ENCODE measurements at regions not wholly inside any gene's neighbourhood (a gene's known extent, or its start where the extent isn't known, plus 50 kb on each side); places are given as distances from the start of the nearest gene placed in this dataset.

- TF ChIP-seq, protein P1, sequence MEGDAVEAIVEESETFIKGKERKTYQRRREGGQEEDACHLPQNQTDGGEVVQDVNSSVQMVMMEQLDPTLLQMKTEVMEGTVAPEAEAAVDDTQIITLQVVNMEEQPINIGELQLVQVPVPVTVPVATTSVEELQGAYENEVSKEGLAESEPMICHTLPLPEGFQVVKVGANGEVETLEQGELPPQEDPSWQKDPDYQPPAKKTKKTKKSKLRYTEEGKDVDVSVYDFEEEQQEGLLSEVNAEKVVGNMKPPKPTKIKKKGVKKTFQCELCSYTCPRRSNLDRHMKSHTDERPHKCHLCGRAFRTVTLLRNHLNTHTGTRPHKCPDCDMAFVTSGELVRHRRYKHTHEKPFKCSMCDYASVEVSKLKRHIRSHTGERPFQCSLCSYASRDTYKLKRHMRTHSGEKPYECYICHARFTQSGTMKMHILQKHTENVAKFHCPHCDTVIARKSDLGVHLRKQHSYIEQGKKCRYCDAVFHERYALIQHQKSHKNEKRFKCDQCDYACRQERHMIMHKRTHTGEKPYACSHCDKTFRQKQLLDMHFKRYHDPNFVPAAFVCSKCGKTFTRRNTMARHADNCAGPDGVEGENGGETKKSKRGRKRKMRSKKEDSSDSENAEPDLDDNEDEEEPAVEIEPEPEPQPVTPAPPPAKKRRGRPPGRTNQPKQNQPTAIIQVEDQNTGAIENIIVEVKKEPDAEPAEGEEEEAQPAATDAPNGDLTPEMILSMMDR (IDR thresholded peaks at IDR 0.05): no peak
- no peak for TF ChIP-seq EZH2 (IDR thresholded peaks at IDR 0.05)
Observed at GRCh38 chr3:28139967-28140634, 101.3 kb upstream of the CMC1 start.
